SK-N-SH (cell line): ENCODE measurements at regions not wholly inside any gene's neighbourhood (a gene's known extent, or its start where the extent isn't known, plus 50 kb on each side); places are given as distances from the start of the nearest gene placed in this dataset.
"Not testable (repeated sequence)": the region's sequence is repeated elsewhere in the genome, so short reads cannot be mapped to it uniquely, and the experiment has no call there.

Experiments
- CTCF ChIA-PET: fragments of 300-600, 350-600 bp; formaldehyde crosslinking; extraction: SDS; loops from one replicate; lab custom pipeline; 2021; lab: Yijun Ruan, JAX
- POLR2A ChIA-PET: fragments of 350-600 bp; sonication (Branson Sonifier 250); formaldehyde crosslinking; extraction: SDS; loops from one replicate; lab custom pipeline; 2020; ENCODE audit warnings: antibody characterized with exemption, inconsistent platforms; lab: Yijun Ruan, JAX
- DNase-seq: peaks from one replicate; pipeline ENCODE4 v3.0.0; 2012
- H2AFZ ChIP-seq: fragments of 200-600 bp; sonication (generic); 2 replicates; pipeline ENCODE4 v1.8.1; 2016; ENCODE audit warnings: antibody characterized with exemption, mild to moderate bottlenecking, low read depth
- H3F3A ChIP-seq: fragments of 200-600 bp; sonication (generic); replicated peaks from 2 replicates; pipeline ENCODE3; 2016; ENCODE audit warnings: antibody characterized with exemption, mild to moderate bottlenecking; ENCODE audit not compliant: insufficient read depth
- H3K27ac ChIP-seq, 2 experiments: fragments of 200-500 bp in 1 of 2; fragments of 200-600 bp in 1 of 2; sonication (Bioruptor generic) in 1 of 2; sonication (generic), shearing (Covaris generic) in 1 of 2; 2 replicates each; pipeline versions ENCODE4 v1.5.1 to v1.6.1; 2014 to 2016; ENCODE audit warnings: low read depth in 2 of 2, inconsistent platforms in 1 of 2, low read length in 1 of 2, mild to moderate bottlenecking in 1 of 2, mixed read lengths in 1 of 2
- H3K27me3 ChIP-seq: fragments of 200-600 bp; sonication (generic), shearing (Covaris generic); 2 replicates; pipeline ENCODE4 v1.6.1; 2016; ENCODE audit warnings: mixed run types; ENCODE audit not compliant: insufficient read depth
- H3K36me3 ChIP-seq, 2 experiments: fragments of 200-500 bp in 1 of 2; fragments of 200-600 bp in 1 of 2; sonication (Bioruptor generic) in 1 of 2; sonication (generic) in 1 of 2; replicated peaks in 1 of 2; 2 replicates each; pipeline versions ENCODE3 to v1.5.1; 2014 to 2016; ENCODE audit warnings: low read length in 1 of 2, mild to moderate bottlenecking in 1 of 2; ENCODE audit not compliant: insufficient read depth in 2 of 2, control insufficient read depth in 1 of 2
- H3K4me1 ChIP-seq, 2 experiments: fragments of 200-500 bp in 1 of 2; fragments of 200-600 bp in 1 of 2; sonication (Bioruptor generic) in 1 of 2; sonication (generic), shearing (Covaris generic) in 1 of 2; 2 replicates each; pipeline versions ENCODE4 v1.5.1 to v1.6.1; 2014 to 2016; ENCODE audit warnings: low read depth in 1 of 2, low read length in 1 of 2, mixed run types in 1 of 2; ENCODE audit not compliant: insufficient read depth in 2 of 2, control insufficient read depth in 1 of 2
- H3K4me2 ChIP-seq: fragments of 200-600 bp; sonication (generic), shearing (Covaris generic); 2 replicates; pipeline ENCODE4 v1.6.1; 2017; ENCODE audit warnings: mixed run types
- H3K4me3 ChIP-seq, 2 experiments: fragments of 200-500 bp in 1 of 2; fragments of 200-600 bp in 1 of 2; sonication (Bioruptor generic) in 1 of 2; sonication (generic), shearing (Covaris generic) in 1 of 2; 2 replicates each; pipeline versions ENCODE4 v1.5.1 to v1.8.1; 2014 to 2016; ENCODE audit warnings: low read depth in 2 of 2, inconsistent platforms in 1 of 2, low read length in 1 of 2, mild to moderate bottlenecking in 1 of 2, mixed read lengths in 1 of 2, moderate library complexity in 1 of 2
- H3K79me2 ChIP-seq: fragments of 200-600 bp; sonication (generic); 2 replicates; pipeline ENCODE4 v1.8.1; 2017; ENCODE audit warnings: mild to moderate bottlenecking; ENCODE audit not compliant: insufficient read depth
- H3K9ac ChIP-seq: fragments of 200-600 bp; sonication (generic); 2 replicates; pipeline ENCODE4 v1.6.1; 2017; ENCODE audit warnings: mixed run types
- H3K9me2 ChIP-seq: fragments of 200-600 bp; sonication (generic); 2 replicates; pipeline ENCODE4 v1.6.1; 2017; ENCODE audit warnings: mixed run types
- H3K9me3 ChIP-seq: fragments of 200-600 bp; sonication (generic); 2 replicates; pipeline ENCODE4 v1.6.1; 2017; ENCODE audit warnings: mixed run types, mild to moderate bottlenecking, moderate library complexity
- H4K20me1 ChIP-seq: fragments of 200-600 bp; sonication (generic); 2 replicates; pipeline ENCODE4 v1.6.1; 2017; ENCODE audit warnings: mild to moderate bottlenecking, mixed run types; ENCODE audit not compliant: insufficient read depth
- EP300 ChIP-seq, 2 experiments: IDR thresholded peaks; 2 replicates each; pipeline versions ENCODE4 v1.4.0 to v1.6.1; 2012; ENCODE audit warnings: borderline replicate concordance in 1 of 2, low read depth in 1 of 2, low read length in 1 of 2
- FOSL2 ChIP-seq: IDR thresholded peaks from 2 replicates; pipeline ENCODE4 v1.4.0; 2012; ENCODE audit warnings: low read depth, mild to moderate bottlenecking, moderate library complexity, borderline replicate concordance
- GATA2 ChIP-seq: sonication (generic); formaldehyde crosslinking; IDR thresholded peaks from 2 replicates; pipeline ENCODE4 v1.5.0; 2020; ENCODE audit warnings: mild to moderate bottlenecking, missing genetic modification reagents
- IRF3 ChIP-seq: fragments of 150-350 bp; IDR thresholded peaks from 2 replicates; pipeline ENCODE4 v1.6.1; 2016; ENCODE audit warnings: mild to moderate bottlenecking, low read depth, low read length
- MEF2A ChIP-seq: IDR thresholded peaks from 2 replicates; pipeline ENCODE4 v1.4.0; 2012; ENCODE audit warnings: low read depth, borderline replicate concordance
- NFIC ChIP-seq: IDR thresholded peaks from 2 replicates; pipeline ENCODE4 v1.4.0; 2012; ENCODE audit warnings: borderline replicate concordance
- POLR2AphosphoS5 ChIP-seq: IDR thresholded peaks from 2 replicates; pipeline ENCODE4 v1.6.1; 2012; ENCODE audit warnings: low read depth, low read length
- RCOR1 ChIP-seq: fragments of 150-350 bp; IDR thresholded peaks from 2 replicates; pipeline ENCODE4 v1.6.1; 2017; ENCODE audit warnings: antibody characterized with exemption, low read length
- RFX5 ChIP-seq: IDR thresholded peaks from 2 replicates; pipeline ENCODE4 v1.6.1; 2012; ENCODE audit warnings: mild to moderate bottlenecking, improper control_type of control experiment, low read length
- RXRA ChIP-seq: IDR thresholded peaks from 2 replicates; pipeline ENCODE4 v1.4.0; 2012; ENCODE audit warnings: low read depth, mild to moderate bottlenecking, borderline replicate concordance
- SIN3A ChIP-seq: IDR thresholded peaks from 2 replicates; pipeline ENCODE4 v1.6.1; 2012; ENCODE audit warnings: low read depth, mild to moderate bottlenecking, low read length, moderate library complexity, borderline replicate concordance
- TAF1 ChIP-seq: IDR thresholded peaks from 2 replicates; pipeline ENCODE4 v1.6.1; 2012; ENCODE audit warnings: low read depth, mild to moderate bottlenecking, low read length, moderate library complexity, borderline replicate concordance
- TCF12 ChIP-seq: IDR thresholded peaks from 2 replicates; pipeline ENCODE4 v1.4.0; 2012
- USF2 ChIP-seq: fragments of 150-350 bp; IDR thresholded peaks from 2 replicates; pipeline ENCODE4 v1.6.1; 2017; ENCODE audit warnings: antibody characterized with exemption, low read length, low read depth, borderline replicate concordance
- YY1 ChIP-seq: IDR thresholded peaks from 2 replicates; pipeline ENCODE4 v1.4.0; 2012; ENCODE audit warnings: low read depth, mild to moderate bottlenecking
- WGBS: methylation state at CpG from one replicate; pipeline ENCODE4 v1.1.6; 2017; ENCODE audit warnings: low lambda C conversion rate; 5-methylcytosine and 5-hydroxymethylcytosine counted together
- TF ChIP-seq, protein P1 (sequence below): IDR thresholded peaks from 2 replicates; pipeline ENCODE4 v1.4.0; 2012; ENCODE audit warnings: low read depth

DNA sequence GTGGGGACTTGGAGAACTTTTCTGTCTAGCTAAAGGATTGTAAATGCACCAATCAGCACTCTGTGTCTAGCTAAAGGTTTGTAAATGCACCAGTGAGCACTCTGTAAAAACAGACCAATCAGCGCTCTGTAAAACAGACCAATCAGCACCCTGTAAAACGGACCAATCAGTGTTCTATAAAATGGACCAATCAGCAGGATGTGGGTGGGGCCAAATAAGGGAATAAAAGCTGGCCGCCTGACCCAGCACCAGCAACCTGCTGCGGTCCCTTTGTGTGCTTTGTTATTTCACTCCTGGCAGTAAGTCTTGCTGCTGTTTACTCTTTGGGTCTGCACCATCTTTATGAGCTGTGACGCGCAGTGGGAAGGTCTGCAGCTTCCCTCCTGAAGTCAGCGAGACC lies 67.8 kb upstream of the JADE1 start:
- H3K27ac ChIP-seq, H3K36me3 ChIP-seq, H2AFZ ChIP-seq, DNase-seq, H3K9me3 ChIP-seq, H3K4me3 ChIP-seq, H3K27me3 ChIP-seq, H3K4me1 ChIP-seq, POLR2A ChIA-PET, CTCF ChIA-PET, H3K79me2 ChIP-seq, H4K20me1 ChIP-seq, H3F3A ChIP-seq, H3K4me2 ChIP-seq, H3K9ac ChIP-seq, H3K9me2 ChIP-seq: not testable (repeated sequence)
- WGBS = 95% methylated on average over 3 of the region's 7 CpGs

DNA sequence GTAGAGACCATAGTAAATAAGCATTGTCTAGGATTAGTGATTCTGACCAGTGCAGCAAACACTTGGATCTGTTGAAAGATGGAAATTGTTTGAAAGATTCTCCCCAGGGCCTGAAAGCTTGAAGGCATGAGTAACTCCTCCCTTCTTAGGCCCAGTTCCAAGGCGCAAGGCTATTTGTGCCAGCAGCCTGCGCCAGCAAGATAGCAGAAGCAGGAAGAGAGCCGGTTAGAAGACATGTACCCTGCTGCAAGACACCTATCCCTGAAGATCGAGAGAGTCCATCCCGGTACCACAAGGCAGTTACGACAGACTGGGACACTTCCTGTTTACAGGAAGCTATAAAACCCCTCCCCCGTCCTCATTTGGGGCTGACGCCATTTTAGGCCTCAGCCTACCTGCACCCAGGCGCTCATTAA lies 72.4 kb upstream of the JADE1 start:
- no peak overlapping the region for H3K4me3 ChIP-seq
- no peak overlapping the region for H3K27ac ChIP-seq
- POLR2A ChIA-PET = no interaction called here
- H2AFZ ChIP-seq = no peak overlapping the region
- H3F3A ChIP-seq = no peaks in the 10 kb centered on the region
- WGBS = 98% methylated on average over 9 of the region's 9 CpGs
- no peaks in the 10 kb centered on the region for H3K9me2 ChIP-seq
- H3K27me3 ChIP-seq = no peaks in the 10 kb centered on the region
- H3K4me1 ChIP-seq = no peaks in the 10 kb centered on the region
- no peak for DNase-seq
- no peaks in the 10 kb centered on the region for H3K79me2 ChIP-seq
- CTCF ChIA-PET = no interaction called here
- H3K9ac ChIP-seq = no peak overlapping the region
- no peak overlapping the region for H3K4me2 ChIP-seq
- H4K20me1 ChIP-seq = no peaks in the 10 kb centered on the region
- no peak for TF ChIP-seq GATA2 (CRISPR knock-in tag)
- no peak for TF ChIP-seq POLR2AphosphoS5
- no peak for TF ChIP-seq USF2
- no peak for TF ChIP-seq RCOR1
- TF ChIP-seq MEF2A = no peak
- TF ChIP-seq, protein P1, sequence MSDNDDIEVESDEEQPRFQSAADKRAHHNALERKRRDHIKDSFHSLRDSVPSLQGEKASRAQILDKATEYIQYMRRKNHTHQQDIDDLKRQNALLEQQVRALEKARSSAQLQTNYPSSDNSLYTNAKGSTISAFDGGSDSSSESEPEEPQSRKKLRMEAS = no peak
- TF ChIP-seq TCF12 = no peak
- no peak for TF ChIP-seq RXRA
- no peaks in the 10 kb centered on the region for H3K9me3 ChIP-seq
- no peaks in the 10 kb centered on the region for H3K36me3 ChIP-seq

DNA sequence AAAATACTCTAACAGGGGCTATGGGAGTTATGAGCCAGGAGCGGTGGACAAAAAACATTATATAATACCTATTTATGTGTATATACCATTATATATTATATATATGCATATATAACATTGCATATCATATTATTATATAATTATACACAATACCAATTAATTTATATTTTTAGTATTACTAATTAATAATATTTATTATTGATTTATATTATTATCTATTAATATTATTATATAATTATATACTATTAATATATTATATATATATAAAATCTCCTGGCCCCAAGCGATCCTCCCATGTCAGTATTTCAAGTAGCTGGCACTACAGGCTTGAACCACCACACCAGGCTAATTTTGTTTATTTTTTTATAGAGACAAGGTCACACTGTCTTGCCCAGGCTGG lies 73.8 kb upstream of the JADE1 start:
- no peak overlapping the region for H3K9ac ChIP-seq
- H3K4me3 ChIP-seq = no peak overlapping the region
- ChIA-PET CTCF (no interaction called here), POLR2A (no interaction called here)
- H4K20me1 ChIP-seq = no peaks in the 10 kb centered on the region
- no peaks in the 10 kb centered on the region for H3K79me2 ChIP-seq
- no peaks in the 10 kb centered on the region for H3K9me3 ChIP-seq
- H3K27me3 ChIP-seq = no peaks in the 10 kb centered on the region
- no peak overlapping the region for H3K27ac ChIP-seq
- H3K4me1 ChIP-seq = no peaks in the 10 kb centered on the region
- H2AFZ ChIP-seq = no peak overlapping the region
- H3F3A ChIP-seq = no peaks in the 10 kb centered on the region
- TF ChIP-seq TAF1 (no peak), RFX5 (no peak), MEF2A (no peak), POLR2AphosphoS5 (no peak), RXRA (no peak), IRF3 (no peak), FOSL2 (no peak), YY1 (no peak), NFIC (no peak), EP300 (IDR thresholded peaks at IDR 0.05; ENCODE audit: borderline replicate concordance in 1 of 2, low read depth in 1 of 2, low read length in 1 of 2) (no peak), RCOR1 (no peak), SIN3A (no peak)
- 97% methylated on average over 2 of the region's 2 CpGs for WGBS
- no peak for DNase-seq
- H3K36me3 ChIP-seq = no peaks in the 10 kb centered on the region
- no peak overlapping the region for H3K4me2 ChIP-seq
- H3K9me2 ChIP-seq = no peaks in the 10 kb centered on the region
